Astrocyte of the hippocampus (primary cell): ENCODE measurements at regions not wholly inside any gene's neighbourhood (a gene's known extent, or its start where the extent isn't known, plus 50 kb on each side); places are given as distances from the start of the nearest gene placed in this dataset.

Source experiments
- DNase-seq: peaks from one replicate; pipeline ENCODE4 v3.0.0; 2011; ENCODE audit warnings: low read depth, low spot score

- no peak for DNase-seq
Measured at GRCh38 chr6:139832493-139833305, 458.3 kb upstream of the CITED2 start.

DNA sequence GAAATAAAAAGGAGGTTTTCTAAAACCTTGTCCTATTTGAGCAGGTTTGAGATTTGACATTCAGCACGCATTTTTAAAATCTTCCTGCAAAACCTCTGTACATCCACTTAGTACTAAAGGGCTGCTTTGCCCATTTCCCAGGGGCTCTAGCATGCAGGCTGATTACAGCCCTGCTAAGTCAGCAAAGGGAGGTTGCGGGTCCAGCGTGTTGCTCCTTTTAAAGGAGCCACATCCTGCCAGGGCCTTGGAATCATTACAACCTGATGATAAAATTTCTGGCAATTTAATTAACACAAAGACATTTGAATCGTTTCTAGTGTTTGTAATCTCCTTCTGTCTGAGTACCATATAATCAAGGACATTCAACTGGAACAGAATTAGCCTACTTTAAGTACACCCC is 455.1 kb upstream of the CITED2 start:
- DNase-seq = no peak

DNA sequence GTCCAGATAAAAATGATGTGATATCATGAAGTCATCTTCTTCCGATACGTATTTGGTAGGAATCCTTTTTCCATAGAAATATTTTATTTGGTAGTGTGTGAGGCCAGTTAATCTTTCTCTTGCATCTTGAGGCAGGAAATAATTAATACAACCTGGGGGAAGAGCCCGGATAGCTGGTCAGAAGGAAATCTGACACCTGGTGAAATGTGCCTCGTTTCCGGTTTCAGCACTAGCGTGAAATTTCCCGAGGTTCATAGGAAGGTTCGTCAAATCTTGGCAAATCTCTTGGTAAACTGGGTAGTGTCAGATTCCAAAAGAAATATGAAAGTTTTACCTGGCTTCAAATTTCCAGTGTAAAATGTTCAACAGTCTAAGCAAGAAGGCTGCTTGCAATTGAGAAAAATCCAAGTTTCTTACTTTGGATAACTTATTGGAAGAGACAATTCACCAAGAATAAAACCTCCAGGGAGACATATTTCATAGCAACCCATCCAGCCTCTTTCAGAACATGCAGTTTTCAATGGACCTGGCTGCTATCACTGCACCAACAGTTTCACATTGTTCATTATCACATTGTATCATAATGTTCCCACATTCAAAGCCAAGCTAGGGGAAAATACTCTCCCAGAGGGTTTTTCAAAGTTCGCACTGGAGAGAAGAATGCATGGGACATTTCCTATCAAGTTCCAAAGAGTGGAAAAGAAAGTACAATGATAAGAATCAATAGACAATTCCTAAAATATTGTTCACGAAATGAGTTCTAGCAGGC is 454.5 kb upstream of the CITED2 start:
- DNase-seq = no peak

- no peak for DNase-seq
Measured at GRCh38 chr6:139825935-139826374, 451.5 kb upstream of the CITED2 start.

DNA sequence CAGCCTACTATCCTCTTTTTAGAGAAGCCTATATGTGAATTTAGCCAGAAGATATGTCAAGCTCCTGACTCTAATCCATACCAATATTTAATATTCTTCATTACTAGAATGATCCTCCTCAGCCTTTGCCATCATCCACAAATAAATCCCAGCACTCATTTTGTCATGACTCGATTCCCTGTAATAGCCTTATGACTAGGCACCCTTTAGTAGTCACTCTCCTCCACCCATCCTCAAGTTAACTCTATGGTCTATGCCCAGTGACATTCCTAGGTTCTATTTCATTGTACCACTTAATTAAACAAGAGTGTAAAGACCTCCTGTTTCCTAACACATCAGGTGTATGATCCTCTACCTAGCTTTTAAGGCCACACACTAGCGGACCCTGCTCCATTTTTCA is 450.4 kb upstream of the CITED2 start:
- DNase-seq = no peak

DNA sequence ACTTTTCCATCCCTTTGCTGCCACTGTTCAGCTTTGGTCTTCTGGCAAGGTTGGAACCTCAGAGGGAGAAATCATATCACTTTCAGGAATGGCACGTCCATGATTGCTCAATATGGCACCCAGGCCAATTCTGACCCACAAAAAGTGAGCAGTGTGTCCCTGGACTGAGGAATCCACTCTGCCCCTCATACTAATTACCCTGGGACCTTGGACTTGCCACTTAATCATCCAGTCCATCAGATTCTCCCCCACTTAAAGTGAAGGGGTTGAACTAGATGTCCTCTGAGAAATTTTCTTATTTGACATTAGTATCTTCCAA is 449.3 kb upstream of the CITED2 start:
- no peak for DNase-seq

DNA sequence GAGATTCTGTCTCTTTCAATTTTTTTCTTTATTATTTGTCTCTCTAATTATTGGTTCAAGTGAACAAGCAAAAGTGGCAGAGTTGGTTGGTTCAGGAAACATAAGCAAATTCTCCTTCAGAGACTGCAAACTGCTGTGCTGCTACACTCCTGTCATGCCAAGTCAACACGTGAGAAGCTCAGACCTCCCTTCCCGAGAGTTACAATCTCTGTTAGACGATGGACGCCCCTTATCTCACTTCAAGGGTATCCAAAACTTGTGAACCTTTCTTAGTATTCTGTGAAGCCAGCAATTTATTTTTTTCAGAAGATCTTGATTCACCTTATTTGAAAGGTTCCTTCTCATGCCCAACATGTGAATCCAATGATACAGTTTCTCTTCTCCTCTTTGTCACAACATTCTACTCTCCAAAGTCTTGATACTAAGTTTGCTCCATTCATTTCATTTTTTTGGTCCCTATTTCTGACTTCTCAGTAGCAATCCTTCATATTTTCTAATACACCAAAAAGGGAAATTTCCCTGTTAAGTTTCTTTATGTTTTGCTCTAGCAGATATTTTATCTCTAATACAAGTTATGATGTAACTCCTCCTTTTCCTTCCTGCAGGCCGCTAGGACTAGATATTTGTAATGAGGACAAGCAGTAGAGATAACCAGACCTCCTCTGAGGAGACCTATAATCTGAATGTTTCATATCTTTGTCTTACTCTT is 448.8 kb upstream of the CITED2 start:
- DNase-seq = no peak

DNA sequence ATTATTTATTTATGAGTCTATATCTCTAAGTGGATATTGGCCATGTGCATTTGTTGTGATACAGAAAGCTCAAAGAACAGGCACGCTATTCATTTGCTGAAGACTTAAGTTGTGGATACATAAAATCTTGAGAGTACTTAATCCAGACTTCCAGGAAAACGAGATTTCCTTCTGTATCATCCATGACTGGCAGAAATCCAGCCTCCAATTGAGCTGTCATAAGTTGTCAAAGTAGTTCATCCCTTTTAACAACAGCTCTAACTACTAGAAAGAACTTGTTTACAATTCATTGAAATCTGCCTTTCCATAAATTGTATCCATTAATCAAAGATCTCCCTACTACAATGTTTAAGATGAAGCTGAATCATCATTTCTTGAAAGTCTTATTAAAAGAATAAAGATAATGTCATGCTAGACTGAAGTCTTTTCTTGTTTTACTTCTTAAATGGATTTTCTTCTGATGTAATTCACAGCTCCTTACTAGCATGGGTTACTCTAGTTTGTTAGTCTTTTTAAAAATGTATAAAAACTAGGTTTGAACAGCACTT is 447.3 kb upstream of the CITED2 start:
- no peak for DNase-seq

GRCh38 chr6:139820210-139820609 is 445.8 kb upstream of the CITED2 start:
- peak; percentile 39 for DNase-seq

GRCh38 chr6:139819776-139820175 is 445.3 kb upstream of the CITED2 start:
- no peak for DNase-seq

- no peak for DNase-seq
Measured at GRCh38 chr6:139812939-139813338, 438.5 kb upstream of the CITED2 start.

GRCh38 chr6:139801571-139802321 is 427.3 kb upstream of the CITED2 start:
- peak; percentile 37 for DNase-seq

GRCh38 chr6:139800837-139801236 is 426.4 kb upstream of the CITED2 start:
- DNase-seq = no peak

DNA sequence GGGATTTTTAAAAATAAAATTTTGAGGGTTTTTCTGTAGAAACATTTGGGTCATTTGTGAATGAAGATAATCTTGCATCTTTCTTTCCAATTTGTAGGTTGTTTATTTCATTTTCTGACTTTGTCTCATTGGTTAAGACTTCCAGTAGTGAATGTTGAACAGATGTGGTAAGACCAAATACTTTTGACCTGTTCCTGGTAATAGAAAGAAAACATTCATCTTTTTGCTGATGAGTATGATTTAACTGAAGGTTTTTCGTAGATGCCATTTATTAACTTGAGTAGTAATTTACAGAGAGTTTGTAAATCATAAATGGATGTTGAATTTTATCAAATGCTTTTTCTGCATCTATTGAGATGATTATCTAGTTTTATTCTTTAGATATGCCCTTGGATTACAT is 416.1 kb upstream of the CITED2 start:
- no peak for DNase-seq

GRCh38 chr6:139784222-139784769 is 409.8 kb upstream of the CITED2 start:
- DNase-seq = no peak

DNA sequence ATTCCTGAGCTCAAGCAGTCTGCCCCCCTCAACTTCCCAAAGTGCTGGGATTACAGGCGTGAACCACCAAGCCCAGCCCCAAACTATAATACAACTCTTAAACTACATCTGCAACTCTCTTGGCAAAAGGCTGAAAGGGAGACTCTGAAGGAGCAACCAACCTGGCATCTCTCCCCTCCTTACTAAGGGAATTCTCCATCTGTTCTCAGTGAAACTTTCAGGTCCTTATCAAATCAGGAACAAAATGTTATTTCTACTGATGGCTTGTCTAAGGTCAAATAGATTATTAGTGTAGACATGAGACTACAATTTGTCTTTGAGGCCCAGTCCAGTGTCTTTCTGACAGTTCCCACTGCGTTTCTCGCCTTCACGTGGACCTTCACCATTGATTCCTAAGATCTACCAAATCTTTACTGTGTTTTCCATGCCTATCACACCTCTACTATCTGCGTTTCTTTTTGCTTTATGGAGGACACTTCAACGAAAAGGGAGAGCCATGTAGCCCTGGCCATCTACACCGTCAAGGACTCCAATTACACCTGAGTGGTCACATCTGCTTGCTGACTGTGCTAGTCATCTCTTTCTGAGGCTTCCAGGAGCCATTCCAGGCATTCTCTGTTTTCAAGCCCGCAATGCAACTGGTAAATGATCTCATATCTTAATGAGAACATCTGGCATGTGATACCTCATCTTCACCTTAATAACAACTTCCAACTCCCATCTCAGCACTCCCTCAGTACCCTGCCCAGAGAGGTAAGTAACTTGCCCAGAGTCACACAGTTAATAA is 405.7 kb upstream of the CITED2 start:
- no peak for DNase-seq

DNA sequence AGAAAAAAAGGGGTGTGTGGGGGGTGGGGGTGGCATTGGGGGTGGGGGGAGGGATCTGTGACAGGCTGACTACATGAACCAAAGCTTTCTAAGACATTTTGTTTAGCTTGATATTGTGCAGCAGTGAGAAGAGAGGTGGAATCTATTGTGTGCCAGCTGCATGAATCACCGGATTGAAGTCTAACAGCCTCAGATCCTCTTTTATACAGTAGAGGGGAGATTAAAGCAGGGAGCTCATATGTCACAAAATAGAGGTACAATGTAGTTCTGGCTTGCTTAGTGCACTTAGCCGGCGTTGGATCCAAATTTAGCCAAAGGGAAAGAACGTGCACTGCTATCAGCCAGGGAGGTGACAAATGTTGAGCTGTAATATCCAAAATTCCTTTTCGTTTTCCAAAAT is 404.2 kb upstream of the CITED2 start:
- peak; percentile 71 for DNase-seq

GRCh38 chr6:139778106-139778505 is 403.7 kb upstream of the CITED2 start:
- no peak for DNase-seq

DNA sequence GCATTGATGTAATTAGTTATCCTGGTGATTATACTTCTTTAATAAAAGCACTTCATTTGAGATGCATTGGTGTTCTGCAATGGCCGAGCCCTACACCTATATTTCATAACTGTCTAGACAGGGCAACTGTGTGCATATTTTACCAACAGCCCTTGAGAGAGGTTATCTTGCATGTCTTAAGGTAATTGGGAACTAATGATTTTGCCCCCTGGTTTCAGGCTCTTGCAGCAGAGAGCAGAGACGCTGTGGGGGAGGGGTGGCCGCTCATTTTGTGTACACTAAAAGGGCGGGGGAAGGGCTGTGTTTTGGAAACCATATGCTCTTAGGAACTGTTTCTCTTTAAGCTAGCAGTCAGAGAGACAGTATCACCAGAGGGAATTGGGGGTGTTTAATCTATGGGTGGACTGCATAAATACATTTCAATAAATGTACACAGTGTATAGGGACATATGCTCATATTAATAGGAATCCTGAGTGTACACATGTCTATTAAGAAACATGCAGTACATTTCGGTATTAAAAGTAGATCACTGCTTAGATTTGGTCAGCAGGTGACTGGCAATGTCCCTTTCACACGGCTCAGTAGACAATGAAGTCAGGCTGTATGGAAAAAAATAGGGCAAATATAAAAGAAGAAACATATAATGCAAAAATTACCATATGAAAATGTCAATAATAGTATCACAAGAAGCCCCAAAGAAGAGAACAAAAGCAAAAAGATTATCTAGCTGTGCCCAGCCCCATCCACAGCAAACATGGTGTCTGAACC is 402.9 kb upstream of the CITED2 start:
- DNase-seq = no peak

GRCh38 chr6:139776041-139776440 is 401.6 kb upstream of the CITED2 start:
- DNase-seq = peak; percentile 58
